ENCODE measurements at regions not wholly inside any gene's neighbourhood (a gene's known extent, or its start where the extent isn't known, plus 50 kb on each side); places are given as distances from the start of the nearest gene placed in this dataset.

- TF ChIP-seq, protein P1, sequence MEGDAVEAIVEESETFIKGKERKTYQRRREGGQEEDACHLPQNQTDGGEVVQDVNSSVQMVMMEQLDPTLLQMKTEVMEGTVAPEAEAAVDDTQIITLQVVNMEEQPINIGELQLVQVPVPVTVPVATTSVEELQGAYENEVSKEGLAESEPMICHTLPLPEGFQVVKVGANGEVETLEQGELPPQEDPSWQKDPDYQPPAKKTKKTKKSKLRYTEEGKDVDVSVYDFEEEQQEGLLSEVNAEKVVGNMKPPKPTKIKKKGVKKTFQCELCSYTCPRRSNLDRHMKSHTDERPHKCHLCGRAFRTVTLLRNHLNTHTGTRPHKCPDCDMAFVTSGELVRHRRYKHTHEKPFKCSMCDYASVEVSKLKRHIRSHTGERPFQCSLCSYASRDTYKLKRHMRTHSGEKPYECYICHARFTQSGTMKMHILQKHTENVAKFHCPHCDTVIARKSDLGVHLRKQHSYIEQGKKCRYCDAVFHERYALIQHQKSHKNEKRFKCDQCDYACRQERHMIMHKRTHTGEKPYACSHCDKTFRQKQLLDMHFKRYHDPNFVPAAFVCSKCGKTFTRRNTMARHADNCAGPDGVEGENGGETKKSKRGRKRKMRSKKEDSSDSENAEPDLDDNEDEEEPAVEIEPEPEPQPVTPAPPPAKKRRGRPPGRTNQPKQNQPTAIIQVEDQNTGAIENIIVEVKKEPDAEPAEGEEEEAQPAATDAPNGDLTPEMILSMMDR (IDR thresholded peaks at IDR 0.05; ENCODE audit: insufficient read depth, low read depth, low read length) = no peak
- TF ChIP-seq EZH2 (IDR thresholded peaks at IDR 0.05; ENCODE audit: insufficient read depth, low read length) = no peak
Observed at GRCh38 chr1:230499496-230499895, 73.4 kb upstream of the PGBD5 start.
